ENCODE measurements at regions not wholly inside any gene's neighbourhood (a gene's known extent, or its start where the extent isn't known, plus 50 kb on each side); places are given as distances from the start of the nearest gene placed in this dataset.

- Histone ChIP-seq H3K9me1 (replicated peaks; ENCODE audit: control insufficient read depth, extremely low read depth, insufficient read depth, low read length) (no peaks in the 10 kb centered on the region), H3K4me2 (ENCODE audit: insufficient read depth, low read length) (no peak overlapping the region), H2AFZ (ENCODE audit: low read depth, low read length) (no peak overlapping the region), H3K36me3 (ENCODE audit: control insufficient read depth in 2 of 2, extremely low read depth in 1 of 2, insufficient read depth in 2 of 2, low read length in 2 of 2) (no peaks in the 10 kb centered on the region), H3K9ac (replicated peaks; ENCODE audit: extremely low read depth, insufficient read depth, low read length) (no peak overlapping the region), H3K27me3 (ENCODE audit: control insufficient read depth in 2 of 2, insufficient read depth in 2 of 2, low read length in 2 of 2) (no peaks in the 10 kb centered on the region), H3K4me1 (ENCODE audit: control insufficient read depth, extremely low read depth, insufficient read depth, low read length) (no peaks in the 10 kb centered on the region), H4K20me1 (replicated peaks; ENCODE audit: control insufficient read depth, extremely low read depth, insufficient read depth, low read length) (no peaks in the 10 kb centered on the region), H3K27ac (ENCODE audit: insufficient read depth, low read depth, low read length) (no peak overlapping the region), H3K9me3 (replicated peaks; ENCODE audit: control insufficient read depth, insufficient read depth, low read length) (no peaks in the 10 kb centered on the region), H3K79me2 (ENCODE audit: control insufficient read depth, insufficient read depth, low read length) (no peaks in the 10 kb centered on the region), H3K4me3 (replicated peaks in 1 of 3; ENCODE audit: insufficient read depth in 1 of 3, low read depth in 1 of 3, low read length in 3 of 3) (no peak overlapping the region)
- no TSS peak for BruUV-seq (replicated peaks)
- intact Hi-C loops (cut with micrococcal nuclease) (no loop called here), dilution Hi-C loops (cut with MboI; ENCODE audit: extremely low pct_ligation_motif_present, low sequenced_read_pairs) (no loop called here)
- ChIA-PET CTCF (no interaction called here), POLR2A (no interaction called here)
- FAIRE-seq (no peak), DNase-seq (ENCODE audit: low read depth, low spot score) (no peak)
- TF ChIP-seq MAX (IDR thresholded peaks at IDR 0.05; ENCODE audit: insufficient read depth, insufficient read length) = no peak
- no peak for TF ChIP-seq GATA2 (IDR thresholded peaks at IDR 0.05; ENCODE audit: insufficient read depth, insufficient read length, low read depth, low read length)
- no peak for TF ChIP-seq CTCF (IDR thresholded peaks at IDR 0.05; ENCODE audit: extremely low read depth in 1 of 2, insufficient read depth in 1 of 2, low read depth in 1 of 2, low read length in 2 of 2)
- no peak for TF ChIP-seq JUN (IDR thresholded peaks at IDR 0.05; ENCODE audit: borderline replicate concordance, insufficient read depth, insufficient read length, low read depth)
- TF ChIP-seq POLR2A (IDR thresholded peaks at IDR 0.05; ENCODE audit: low read depth, low read length) = no peak
- no peak for TF ChIP-seq POLR2AphosphoS5 (IDR thresholded peaks at IDR 0.05; ENCODE audit: insufficient read depth, low read depth, low read length)
- no peak for TF ChIP-seq MYC (IDR thresholded peaks at IDR 0.05; ENCODE audit: low read depth, low read length)
- TF ChIP-seq FOS (IDR thresholded peaks at IDR 0.05; ENCODE audit: borderline replicate concordance, insufficient read depth, low read length) = no peak
- TF ChIP-seq EZH2 (IDR thresholded peaks at IDR 0.05; ENCODE audit: borderline replicate concordance, low read depth, low read length, severe bottlenecking) = no peak
These were observed 70.5 kb upstream of the GPR26 start for GRCh38 chr10:123595661-123596060.
